Smooth muscle cell (in vitro differentiated cells): ENCODE measurements at regions not wholly inside any gene's neighbourhood (a gene's known extent, or its start where the extent isn't known, plus 50 kb on each side); places are given as distances from the start of the nearest gene placed in this dataset.

ENCODE experiments used
- DNase-seq: peaks from one replicate; lab custom pipeline; 2025; ENCODE audit not compliant: unreplicated experiment; lab: John Stamatoyannopoulos, UW
- H2AFZ ChIP-seq: fragments of 200-600 bp; sonication (generic); 2 replicates; pipeline ENCODE4 v1.6.0; 2016; ENCODE audit warnings: antibody characterized with exemption, low read depth, mild to moderate bottlenecking
- H3F3A ChIP-seq: fragments of 200-600 bp; sonication (generic); 2 replicates; pipeline ENCODE4 v1.6.0; 2017; ENCODE audit warnings: antibody characterized with exemption, low read depth
- H3K27ac ChIP-seq: fragments of 200-600 bp; sonication (generic); 2 replicates; pipeline ENCODE4 v1.5.1; 2016; ENCODE audit warnings: low read depth, mild to moderate bottlenecking
- H3K27me3 ChIP-seq: fragments of 200-600 bp; sonication (generic); 2 replicates; pipeline ENCODE4 v1.6.1; 2016; ENCODE audit warnings: low read depth, mild to moderate bottlenecking
- H3K36me3 ChIP-seq: fragments of 200-600 bp; sonication (generic); 2 replicates; pipeline ENCODE4 v1.5.1; 2016; ENCODE audit warnings: low read depth
- H3K4me1 ChIP-seq: fragments of 200-600 bp; sonication (generic); 2 replicates; pipeline ENCODE4 v1.5.1; 2016; ENCODE audit warnings: low read depth
- H3K4me2 ChIP-seq: fragments of 200-600 bp; sonication (generic); 2 replicates; pipeline ENCODE4 v1.6.0; 2016; ENCODE audit warnings: mild to moderate bottlenecking
- H3K4me3 ChIP-seq: fragments of 200-600 bp; sonication (generic); 2 replicates; pipeline ENCODE4 v1.5.1; 2016; ENCODE audit warnings: mild to moderate bottlenecking
- H3K79me2 ChIP-seq: fragments of 200-600 bp; sonication (generic); 2 replicates; pipeline ENCODE4 v1.6.0; 2016; ENCODE audit warnings: low read depth, mild to moderate bottlenecking
- H3K9ac ChIP-seq: fragments of 200-600 bp; sonication (generic); 2 replicates; pipeline ENCODE4 v1.6.0; 2016; ENCODE audit warnings: low read depth
- H3K9me3 ChIP-seq: fragments of 200-600 bp; sonication (generic); replicated peaks from 2 replicates; pipeline ENCODE4 v1.5.1; 2016; ENCODE audit warnings: low read depth
- H4K20me1 ChIP-seq: fragments of 200-600 bp; sonication (generic); 2 replicates; pipeline ENCODE4 v1.6.0; 2016; ENCODE audit warnings: low read depth
- CTCF ChIP-seq: fragments of 200-600 bp; sonication (generic); IDR thresholded peaks from 2 replicates; pipeline ENCODE4 v1.5.1; 2017; ENCODE audit warnings: borderline replicate concordance, mild to moderate bottlenecking, antibody characterized with exemption; ENCODE audit not compliant: insufficient read depth, poor library complexity, severe bottlenecking
- whole genome bisulfite sequencing: methylation state at CpG from one replicate; pipeline ENCODE4 v1.1.7; 2016; ENCODE audit warnings: low lambda C conversion rate; 5-methylcytosine and 5-hydroxymethylcytosine counted together

DNA sequence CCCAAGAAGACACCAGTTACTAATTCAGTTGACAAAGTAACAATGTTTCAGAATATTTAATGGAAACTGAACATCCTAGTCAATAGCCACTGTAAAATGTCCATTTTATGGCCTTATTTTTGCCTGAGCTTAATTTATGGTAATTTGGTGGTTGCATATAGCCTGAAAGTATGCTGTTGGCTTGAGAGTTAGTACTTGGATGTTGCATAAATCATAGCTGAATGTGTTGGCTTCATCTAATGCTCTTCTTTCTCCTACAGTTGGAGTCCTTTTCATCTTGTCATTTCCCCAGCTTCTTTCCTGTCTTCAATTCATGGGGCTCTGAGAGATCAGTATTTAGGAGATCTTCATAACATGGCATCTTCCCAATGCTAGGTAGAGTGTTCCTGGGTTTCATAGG is 164.6 kb downstream of the MAT2B start:
- no peak overlapping the region for H3K27ac ChIP-seq
- H3K9ac ChIP-seq, result no peak overlapping the region
- H3K4me2 ChIP-seq, result no peak overlapping the region
- no peak overlapping the region for H3K4me3 ChIP-seq
- no peaks in the 10 kb centered on the region for H3K9me3 ChIP-seq
- no peaks in the 10 kb centered on the region for H3F3A ChIP-seq
- H3K79me2 ChIP-seq, result no peaks in the 10 kb centered on the region
- H3K27me3 ChIP-seq, result no peaks in the 10 kb centered on the region
- no peak for DNase-seq
- no peaks in the 10 kb centered on the region for H3K4me1 ChIP-seq
- H2AFZ ChIP-seq, result no peak overlapping the region
- TF ChIP-seq CTCF, result no peak
- H4K20me1 ChIP-seq, result no peaks in the 10 kb centered on the region
- H3K36me3 ChIP-seq, result no peaks in the 10 kb centered on the region

DNA sequence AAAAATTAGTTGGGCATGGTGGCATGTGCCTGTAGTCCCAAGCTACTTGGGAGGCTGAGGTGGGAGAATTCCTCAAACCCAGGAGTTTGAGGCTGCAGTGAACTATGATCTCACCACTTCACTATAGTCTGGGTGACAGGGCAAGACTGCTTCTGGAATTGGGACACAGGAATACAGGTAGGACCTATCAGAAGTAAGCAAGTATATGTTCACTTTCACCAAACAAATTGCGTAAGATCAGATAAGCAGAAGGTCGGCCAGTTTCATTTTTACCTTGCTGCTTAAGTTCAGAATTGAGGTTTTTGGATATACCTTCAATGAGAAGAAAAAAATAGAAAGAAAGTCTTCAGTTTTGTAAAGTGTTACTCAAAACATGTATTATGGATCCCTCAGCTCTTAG is 171.7 kb downstream of the MAT2B start:
- H3K4me2 ChIP-seq, result no peak overlapping the region
- no peaks in the 10 kb centered on the region for H3K79me2 ChIP-seq
- DNase-seq, result no peak
- no peaks in the 10 kb centered on the region for H4K20me1 ChIP-seq
- H3K9ac ChIP-seq, result no peak overlapping the region
- H3K4me1 ChIP-seq, result no peaks in the 10 kb centered on the region
- no peak overlapping the region for H2AFZ ChIP-seq
- H3K4me3 ChIP-seq, result no peak overlapping the region
- no peaks in the 10 kb centered on the region for H3F3A ChIP-seq
- TF ChIP-seq CTCF, result no peak
- no peaks in the 10 kb centered on the region for H3K9me3 ChIP-seq
- no peak overlapping the region for H3K27ac ChIP-seq
- 85% methylated on average over 2 of the region's 2 CpGs for WGBS
- H3K36me3 ChIP-seq, result no peaks in the 10 kb centered on the region
- no peaks in the 10 kb centered on the region for H3K27me3 ChIP-seq

DNA sequence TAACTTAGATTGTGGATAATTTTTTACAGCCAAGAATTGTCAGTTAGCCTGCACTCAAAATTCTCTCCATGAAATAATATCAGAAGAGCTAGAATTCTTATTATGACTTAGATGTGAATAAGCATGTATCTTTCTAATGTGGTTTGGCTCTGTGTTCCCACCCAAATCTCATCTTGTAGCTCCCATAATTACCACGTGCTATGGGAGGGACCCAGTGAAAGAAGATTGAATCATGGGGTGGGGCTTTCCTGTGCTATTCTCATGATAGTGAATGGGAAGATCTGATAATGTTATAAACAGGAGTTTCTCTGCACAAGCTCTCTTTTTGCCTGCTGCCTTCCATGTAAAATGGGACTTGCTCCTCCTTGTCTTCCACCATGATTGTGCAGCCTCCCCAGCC is 176.8 kb downstream of the MAT2B start:
- WGBS, result 58% methylated on average over 1 of the region's 1 CpG
- H3K27ac ChIP-seq, result no peak overlapping the region
- no peak overlapping the region for H3K9ac ChIP-seq
- no peaks in the 10 kb centered on the region for H3K36me3 ChIP-seq
- no peaks in the 10 kb centered on the region for H3K79me2 ChIP-seq
- H4K20me1 ChIP-seq, result no peaks in the 10 kb centered on the region
- H3K4me2 ChIP-seq, result no peak overlapping the region
- H3K27me3 ChIP-seq, result no peaks in the 10 kb centered on the region
- no peaks in the 10 kb centered on the region for H3K9me3 ChIP-seq
- DNase-seq, result no peak
- TF ChIP-seq CTCF, result no peak
- no peaks in the 10 kb centered on the region for H3K4me1 ChIP-seq
- H2AFZ ChIP-seq, result no peak overlapping the region
- H3F3A ChIP-seq, result no peaks in the 10 kb centered on the region
- H3K4me3 ChIP-seq, result no peak overlapping the region

DNA sequence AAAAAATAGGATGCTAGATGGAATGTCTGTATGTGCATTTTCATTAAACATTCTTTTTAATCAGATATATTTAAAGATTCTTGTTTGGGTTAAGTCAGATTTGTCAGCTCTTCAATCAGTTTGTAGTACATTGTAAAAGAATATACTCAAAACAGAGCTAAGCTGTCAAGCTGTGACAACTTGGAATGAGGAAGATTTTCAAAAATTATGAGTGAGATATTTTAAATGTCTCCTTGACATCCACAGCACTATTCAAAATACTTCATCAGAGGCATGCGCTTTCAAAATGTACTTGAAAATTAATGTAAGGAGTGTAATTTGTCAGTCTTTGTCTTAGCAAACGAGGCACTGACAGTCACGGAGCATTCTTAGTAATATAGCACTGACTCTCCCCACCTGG is 182.0 kb downstream of the MAT2B start:
- Histone ChIP-seq H3K36me3 (no peaks in the 10 kb centered on the region), H3K27me3 (peaks cover 15% of the 10 kb centered on the region), H4K20me1 (no peaks in the 10 kb centered on the region), H3K27ac (no peak overlapping the region), H3K4me2 (no peak overlapping the region), H3K9ac (no peak overlapping the region), H3F3A (no peaks in the 10 kb centered on the region), H3K4me1 (no peaks in the 10 kb centered on the region), H3K79me2 (no peaks in the 10 kb centered on the region), H2AFZ (no peak overlapping the region), H3K4me3 (no peak overlapping the region), H3K9me3 (no peaks in the 10 kb centered on the region)
- no peak for DNase-seq
- TF ChIP-seq CTCF, result no peak
- WGBS, result 87% methylated on average over 3 of the region's 3 CpGs
